SK-N-SH (cell line): ENCODE measurements at regions not wholly inside any gene's neighbourhood (a gene's known extent, or its start where the extent isn't known, plus 50 kb on each side); places are given as distances from the start of the nearest gene placed in this dataset.

ENCODE experiments used
- CTCF ChIA-PET: fragments of 300-600, 350-600 bp; formaldehyde crosslinking; extraction: SDS; loops from one replicate; lab custom pipeline; 2021; lab: Yijun Ruan, JAX
- POLR2A ChIA-PET: fragments of 350-600 bp; sonication (Branson Sonifier 250); formaldehyde crosslinking; extraction: SDS; loops from one replicate; lab custom pipeline; 2020; ENCODE audit warnings: antibody characterized with exemption, inconsistent platforms; lab: Yijun Ruan, JAX
- DNase-seq: peaks from one replicate; pipeline ENCODE4 v3.0.0; 2012
- H2AFZ ChIP-seq: fragments of 200-600 bp; sonication (generic); 2 replicates; pipeline ENCODE4 v1.8.1; 2016; ENCODE audit warnings: antibody characterized with exemption, mild to moderate bottlenecking, low read depth
- H3F3A ChIP-seq: fragments of 200-600 bp; sonication (generic); replicated peaks from 2 replicates; pipeline ENCODE3; 2016; ENCODE audit warnings: antibody characterized with exemption, mild to moderate bottlenecking; ENCODE audit not compliant: insufficient read depth
- H3K27ac ChIP-seq, 2 experiments: fragments of 200-500 bp in 1 of 2; fragments of 200-600 bp in 1 of 2; sonication (Bioruptor generic) in 1 of 2; sonication (generic), shearing (Covaris generic) in 1 of 2; 2 replicates each; pipeline versions ENCODE4 v1.5.1 to v1.6.1; 2014 to 2016; ENCODE audit warnings: low read depth in 2 of 2, inconsistent platforms in 1 of 2, low read length in 1 of 2, mild to moderate bottlenecking in 1 of 2, mixed read lengths in 1 of 2
- H3K27me3 ChIP-seq: fragments of 200-600 bp; sonication (generic), shearing (Covaris generic); 2 replicates; pipeline ENCODE4 v1.6.1; 2016; ENCODE audit warnings: mixed run types; ENCODE audit not compliant: insufficient read depth
- H3K36me3 ChIP-seq, 2 experiments: fragments of 200-500 bp in 1 of 2; fragments of 200-600 bp in 1 of 2; sonication (Bioruptor generic) in 1 of 2; sonication (generic) in 1 of 2; replicated peaks in 1 of 2; 2 replicates each; pipeline versions ENCODE3 to v1.5.1; 2014 to 2016; ENCODE audit warnings: low read length in 1 of 2, mild to moderate bottlenecking in 1 of 2; ENCODE audit not compliant: insufficient read depth in 2 of 2, control insufficient read depth in 1 of 2
- H3K4me1 ChIP-seq, 2 experiments: fragments of 200-500 bp in 1 of 2; fragments of 200-600 bp in 1 of 2; sonication (Bioruptor generic) in 1 of 2; sonication (generic), shearing (Covaris generic) in 1 of 2; 2 replicates each; pipeline versions ENCODE4 v1.5.1 to v1.6.1; 2014 to 2016; ENCODE audit warnings: low read depth in 1 of 2, low read length in 1 of 2, mixed run types in 1 of 2; ENCODE audit not compliant: insufficient read depth in 2 of 2, control insufficient read depth in 1 of 2
- H3K4me2 ChIP-seq: fragments of 200-600 bp; sonication (generic), shearing (Covaris generic); 2 replicates; pipeline ENCODE4 v1.6.1; 2017; ENCODE audit warnings: mixed run types
- H3K4me3 ChIP-seq, 2 experiments: fragments of 200-500 bp in 1 of 2; fragments of 200-600 bp in 1 of 2; sonication (Bioruptor generic) in 1 of 2; sonication (generic), shearing (Covaris generic) in 1 of 2; 2 replicates each; pipeline versions ENCODE4 v1.5.1 to v1.8.1; 2014 to 2016; ENCODE audit warnings: low read depth in 2 of 2, inconsistent platforms in 1 of 2, low read length in 1 of 2, mild to moderate bottlenecking in 1 of 2, mixed read lengths in 1 of 2, moderate library complexity in 1 of 2
- H3K79me2 ChIP-seq: fragments of 200-600 bp; sonication (generic); 2 replicates; pipeline ENCODE4 v1.8.1; 2017; ENCODE audit warnings: mild to moderate bottlenecking; ENCODE audit not compliant: insufficient read depth
- H3K9ac ChIP-seq: fragments of 200-600 bp; sonication (generic); 2 replicates; pipeline ENCODE4 v1.6.1; 2017; ENCODE audit warnings: mixed run types
- H3K9me2 ChIP-seq: fragments of 200-600 bp; sonication (generic); 2 replicates; pipeline ENCODE4 v1.6.1; 2017; ENCODE audit warnings: mixed run types
- H3K9me3 ChIP-seq: fragments of 200-600 bp; sonication (generic); 2 replicates; pipeline ENCODE4 v1.6.1; 2017; ENCODE audit warnings: mixed run types, mild to moderate bottlenecking, moderate library complexity
- H4K20me1 ChIP-seq: fragments of 200-600 bp; sonication (generic); 2 replicates; pipeline ENCODE4 v1.6.1; 2017; ENCODE audit warnings: mild to moderate bottlenecking, mixed run types; ENCODE audit not compliant: insufficient read depth
- MAX ChIP-seq: IDR thresholded peaks from 2 replicates; pipeline ENCODE4 v1.4.0; 2012; ENCODE audit warnings: low read depth
- RCOR1 ChIP-seq: fragments of 150-350 bp; IDR thresholded peaks from 2 replicates; pipeline ENCODE4 v1.6.1; 2017; ENCODE audit warnings: antibody characterized with exemption, low read length
- REST ChIP-seq: IDR thresholded peaks from 2 replicates; pipeline ENCODE4 v1.6.1; 2012; ENCODE audit warnings: mild to moderate bottlenecking, low read depth, low read length, moderate library complexity
- RFX5 ChIP-seq: IDR thresholded peaks from 2 replicates; pipeline ENCODE4 v1.6.1; 2012; ENCODE audit warnings: mild to moderate bottlenecking, improper control_type of control experiment, low read length
- TAF1 ChIP-seq: IDR thresholded peaks from 2 replicates; pipeline ENCODE4 v1.6.1; 2012; ENCODE audit warnings: low read depth, mild to moderate bottlenecking, low read length, moderate library complexity, borderline replicate concordance
- TCF12 ChIP-seq: IDR thresholded peaks from 2 replicates; pipeline ENCODE4 v1.4.0; 2012
- USF2 ChIP-seq: fragments of 150-350 bp; IDR thresholded peaks from 2 replicates; pipeline ENCODE4 v1.6.1; 2017; ENCODE audit warnings: antibody characterized with exemption, low read length, low read depth, borderline replicate concordance
- WGBS: methylation state at CpG from one replicate; pipeline ENCODE4 v1.1.6; 2017; ENCODE audit warnings: low lambda C conversion rate; 5-methylcytosine and 5-hydroxymethylcytosine counted together

- CTCF ChIA-PET, result interaction anchor here (1.1 kb wide), 1 partner anchor 20 kb away, joined by 3 read pairs; no protein-coding TSS in a partner anchor
- 43% methylated on average over 4 of the region's 4 CpGs for WGBS
These were observed 96.6 kb upstream of the AGTR1 start for GRCh38 chr3:148600902-148601765.

More at GRCh38 chr3:148600902-148601765, 96.6 kb upstream of the AGTR1 start:
- H3K27ac ChIP-seq, result no peak overlapping the region
- no peak overlapping the region for H2AFZ ChIP-seq
- no peaks in the 10 kb centered on the region for H3K9me2 ChIP-seq
- H3F3A ChIP-seq, result no peaks in the 10 kb centered on the region
- POLR2A ChIA-PET, result no interaction called here
- no peaks in the 10 kb centered on the region for H3K9me3 ChIP-seq
- no peak for DNase-seq
- H3K36me3 ChIP-seq, result no peaks in the 10 kb centered on the region
- H3K4me1 ChIP-seq, result no peaks in the 10 kb centered on the region; a peak in 1 of 4 replicates
- no peaks in the 10 kb centered on the region for H3K79me2 ChIP-seq
- H3K27me3 ChIP-seq, result no peaks in the 10 kb centered on the region
- H4K20me1 ChIP-seq, result no peaks in the 10 kb centered on the region
- no peak overlapping the region for H3K4me3 ChIP-seq
- H3K9ac ChIP-seq, result no peak overlapping the region
- no peak for TF ChIP-seq MAX
- no peak for TF ChIP-seq REST
- TF ChIP-seq RFX5, result no peak
- TF ChIP-seq TCF12, result no peak
- TF ChIP-seq TAF1, result no peak
- no peak for TF ChIP-seq RCOR1
- TF ChIP-seq USF2, result no peak
- no peak overlapping the region for H3K4me2 ChIP-seq
